HG03469 (cell line): ENCODE measurements at regions not wholly inside any gene's neighbourhood (a gene's known extent, or its start where the extent isn't known, plus 50 kb on each side); places are given as distances from the start of the nearest gene placed in this dataset.
"Not testable (repeated sequence)": the region's sequence is repeated elsewhere in the genome, so short reads cannot be mapped to it uniquely, and the experiment has no call there.

ENCODE experiments used
- ATAC-seq: cut with Tn5 transposase; IDR thresholded peaks from one replicate; pipeline ENCODE4 v1.9.1; 2021; ENCODE audit warnings: mild to moderate bottlenecking, moderate library complexity, moderate number of reproducible peaks; ENCODE audit not compliant: unreplicated experiment

- no peak for ATAC-seq
Measured at GRCh38 chr5:99368726-99369125, 439.9 kb upstream of the CHD1 start.

GRCh38 chr5:99355881-99356280 is 427.1 kb upstream of the CHD1 start:
- no peak for ATAC-seq

- ATAC-seq: no peak
Measured at GRCh38 chr5:99349787-99350186, 421.0 kb upstream of the CHD1 start.

GRCh38 chr5:99348597-99348996 is 419.8 kb upstream of the CHD1 start:
- ATAC-seq: no peak

GRCh38 chr5:99339758-99340157 is 411.0 kb upstream of the CHD1 start:
- ATAC-seq: not testable (repeated sequence)

GRCh38 chr5:99334936-99335335 is 406.1 kb upstream of the CHD1 start:
- ATAC-seq: no peak

- no peak for ATAC-seq
Measured at GRCh38 chr5:99331061-99331460, 402.3 kb upstream of the CHD1 start.

- ATAC-seq: no peak
Measured at GRCh38 chr5:99320436-99320835, 391.6 kb upstream of the CHD1 start.

- no peak for ATAC-seq
Measured at GRCh38 chr5:99317136-99317535, 388.3 kb upstream of the CHD1 start.

- no peak for ATAC-seq
Measured at GRCh38 chr5:99316484-99316883, 387.7 kb upstream of the CHD1 start.

- no peak for ATAC-seq
Measured at GRCh38 chr5:99315413-99316183, 386.8 kb upstream of the CHD1 start.

- no peak for ATAC-seq
Measured at GRCh38 chr5:99314721-99315120, 385.9 kb upstream of the CHD1 start.

- no peak for ATAC-seq
Measured at GRCh38 chr5:99308131-99308530, 379.3 kb upstream of the CHD1 start.

- ATAC-seq: no peak
Measured at GRCh38 chr5:99305045-99305580, 376.3 kb upstream of the CHD1 start.

GRCh38 chr5:99285606-99286005 is 356.8 kb upstream of the CHD1 start:
- no peak for ATAC-seq

GRCh38 chr5:99275128-99275527 is 346.3 kb upstream of the CHD1 start:
- no peak for ATAC-seq

GRCh38 chr5:99272576-99272975 is 343.8 kb upstream of the CHD1 start:
- no peak for ATAC-seq

GRCh38 chr5:99258819-99259218 is 330.0 kb upstream of the CHD1 start:
- ATAC-seq: no peak

- ATAC-seq: no peak
Measured at GRCh38 chr5:99248066-99248465, 319.3 kb upstream of the CHD1 start.

- ATAC-seq: no peak
Measured at GRCh38 chr5:99247346-99247745, 318.5 kb upstream of the CHD1 start.

GRCh38 chr5:99243111-99243510 is 314.3 kb upstream of the CHD1 start:
- no peak for ATAC-seq

- ATAC-seq: no peak
Measured at GRCh38 chr5:99239826-99240360, 311.1 kb upstream of the CHD1 start.
